ENCODE measurements at regions not wholly inside any gene's neighbourhood (a gene's known extent, or its start where the extent isn't known, plus 50 kb on each side); places are given as distances from the start of the nearest gene placed in this dataset.

DNA sequence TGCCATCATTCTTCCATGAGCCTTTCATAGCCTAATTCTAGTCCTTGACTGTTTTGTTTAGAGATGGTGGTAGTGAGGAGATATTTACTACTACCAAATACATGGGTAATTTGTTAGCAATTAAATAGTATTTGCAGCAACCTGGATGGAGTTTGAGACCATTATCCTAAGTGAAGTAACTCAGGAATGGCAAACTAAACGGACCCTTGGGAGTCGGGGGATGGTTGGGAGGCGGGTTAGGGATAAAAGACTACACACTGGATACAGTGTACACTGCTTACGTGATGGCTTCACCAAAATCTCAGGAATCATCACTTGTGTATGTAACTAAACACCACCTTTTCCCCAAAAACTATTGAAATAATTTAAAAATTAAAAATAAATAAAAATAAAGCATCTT is 809.2 kb upstream of the ZNF608 start:
- ChIA-PET RAD21 (ENCODE audit: unreplicated experiment) (no interaction called here), SMC1A (ENCODE audit: uncharacterized antibody, unreplicated experiment) (no interaction called here), CTCF (no interaction called here), POLR2A (no interaction called here)
- WGBS (ENCODE audit: insufficient coverage, insufficient replicate concordance, low lambda C conversion rate, missing lambda C conversion rate), result 28% methylated on average over 4 of the region's 4 CpGs
- intact Hi-C loops (cut with micrococcal nuclease; ENCODE audit: unreplicated experiment), result no loop called here
- no peak for DNase-seq (ENCODE audit: low read depth, low spot score)
- ATAC-seq, result no peak
- no peaks in the 10 kb centered on the region for H3K27me3 ChIP-seq (replicated peaks in 1 of 2; ENCODE audit: control insufficient read depth in 2 of 2, insufficient read depth in 2 of 2, low read length in 1 of 2)
- H3K79me2 ChIP-seq (ENCODE audit: control insufficient read depth, insufficient read depth, low read length), result no peaks in the 10 kb centered on the region
- H3K4me1 ChIP-seq (ENCODE audit: control insufficient read depth, insufficient read depth, low read length), result no peaks in the 10 kb centered on the region
- FAIRE-seq, result no peak
- no peak overlapping the region for H3K4me3 ChIP-seq
- H2AFZ ChIP-seq (ENCODE audit: control insufficient read depth, low read depth, low read length), result no peak overlapping the region
- in situ Hi-C loops (cut with MboI), result no loop called here
- H3K4me2 ChIP-seq (ENCODE audit: control insufficient read depth, insufficient read depth), result no peak overlapping the region
- TF ChIP-seq BHLHE40 (IDR thresholded peaks at IDR 0.05; ENCODE audit: borderline replicate concordance in 1 of 2, low read depth in 2 of 2, low read length in 1 of 2), result no peak
- TF ChIP-seq POLR2A (IDR thresholded peaks at IDR 0.05; ENCODE audit: low read depth, low read length), result no peak
- TF ChIP-seq PAX8 (IDR thresholded peaks at IDR 0.05), result no peak
- TF ChIP-seq, protein P1, sequence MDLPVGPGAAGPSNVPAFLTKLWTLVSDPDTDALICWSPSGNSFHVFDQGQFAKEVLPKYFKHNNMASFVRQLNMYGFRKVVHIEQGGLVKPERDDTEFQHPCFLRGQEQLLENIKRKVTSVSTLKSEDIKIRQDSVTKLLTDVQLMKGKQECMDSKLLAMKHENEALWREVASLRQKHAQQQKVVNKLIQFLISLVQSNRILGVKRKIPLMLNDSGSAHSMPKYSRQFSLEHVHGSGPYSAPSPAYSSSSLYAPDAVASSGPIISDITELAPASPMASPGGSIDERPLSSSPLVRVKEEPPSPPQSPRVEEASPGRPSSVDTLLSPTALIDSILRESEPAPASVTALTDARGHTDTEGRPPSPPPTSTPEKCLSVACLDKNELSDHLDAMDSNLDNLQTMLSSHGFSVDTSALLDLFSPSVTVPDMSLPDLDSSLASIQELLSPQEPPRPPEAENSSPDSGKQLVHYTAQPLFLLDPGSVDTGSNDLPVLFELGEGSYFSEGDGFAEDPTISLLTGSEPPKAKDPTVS (IDR thresholded peaks at IDR 0.05; ENCODE audit: low read depth, low read length), result no peak
- TF ChIP-seq, protein P2, sequence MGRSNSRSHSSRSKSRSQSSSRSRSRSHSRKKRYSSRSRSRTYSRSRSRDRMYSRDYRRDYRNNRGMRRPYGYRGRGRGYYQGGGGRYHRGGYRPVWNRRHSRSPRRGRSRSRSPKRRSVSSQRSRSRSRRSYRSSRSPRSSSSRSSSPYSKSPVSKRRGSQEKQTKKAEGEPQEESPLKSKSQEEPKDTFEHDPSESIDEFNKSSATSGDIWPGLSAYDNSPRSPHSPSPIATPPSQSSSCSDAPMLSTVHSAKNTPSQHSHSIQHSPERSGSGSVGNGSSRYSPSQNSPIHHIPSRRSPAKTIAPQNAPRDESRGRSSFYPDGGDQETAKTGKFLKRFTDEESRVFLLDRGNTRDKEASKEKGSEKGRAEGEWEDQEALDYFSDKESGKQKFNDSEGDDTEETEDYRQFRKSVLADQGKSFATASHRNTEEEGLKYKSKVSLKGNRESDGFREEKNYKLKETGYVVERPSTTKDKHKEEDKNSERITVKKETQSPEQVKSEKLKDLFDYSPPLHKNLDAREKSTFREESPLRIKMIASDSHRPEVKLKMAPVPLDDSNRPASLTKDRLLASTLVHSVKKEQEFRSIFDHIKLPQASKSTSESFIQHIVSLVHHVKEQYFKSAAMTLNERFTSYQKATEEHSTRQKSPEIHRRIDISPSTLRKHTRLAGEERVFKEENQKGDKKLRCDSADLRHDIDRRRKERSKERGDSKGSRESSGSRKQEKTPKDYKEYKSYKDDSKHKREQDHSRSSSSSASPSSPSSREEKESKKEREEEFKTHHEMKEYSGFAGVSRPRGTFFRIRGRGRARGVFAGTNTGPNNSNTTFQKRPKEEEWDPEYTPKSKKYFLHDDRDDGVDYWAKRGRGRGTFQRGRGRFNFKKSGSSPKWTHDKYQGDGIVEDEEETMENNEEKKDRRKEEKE (IDR thresholded peaks at IDR 0.05), result no peak
- TF ChIP-seq POLR2AphosphoS5 (IDR thresholded peaks at IDR 0.05; ENCODE audit: low read length), result no peak
- no peaks in the 10 kb centered on the region for H4K20me1 ChIP-seq (ENCODE audit: control insufficient read depth, insufficient read depth)
- no TSS peak for BruUV-seq (replicated peaks)
- H3K9me3 ChIP-seq (replicated peaks; ENCODE audit: control insufficient read depth, insufficient read depth, low read length), result no peaks in the 10 kb centered on the region
- H3K27ac ChIP-seq (ENCODE audit: control insufficient read depth, insufficient read depth), result no peak overlapping the region
- no peaks in the 10 kb centered on the region for H3K36me3 ChIP-seq (ENCODE audit: control insufficient read depth in 2 of 2, insufficient read depth in 2 of 2, low read length in 1 of 2)
- no peak overlapping the region for H3K9ac ChIP-seq (ENCODE audit: control insufficient read depth, insufficient read depth, low read length)

All from GM12878 (cell line).